GM12878 (cell line): ENCODE measurements at regions not wholly inside any gene's neighbourhood (a gene's known extent, or its start where the extent isn't known, plus 50 kb on each side); places are given as distances from the start of the nearest gene placed in this dataset.

Experiments used
- ATAC-seq: fragments of 200-7000 bp; cut with Tn5 transposase; 3 replicates; pipeline ENCODE4 v1.9.1; 2020; ENCODE audit warnings: mild to moderate bottlenecking, moderate library complexity
- BruUV-seq: library from RNA; stranded (reverse); fragments of 400-500 nt; replicated peaks from 2 replicates; lab custom pipeline; 2021; lab: Mats Ljungman, UMichigan
- CTCF ChIA-PET: fragments of 300-600 bp; sonication (Branson Sonifier 250); formaldehyde crosslinking; extraction: SDS; loops from one replicate; lab custom pipeline; 2021; ENCODE audit warnings: inconsistent platforms; lab: Yijun Ruan, JAX
- POLR2A ChIA-PET: fragments of 350-600 bp; formaldehyde crosslinking; extraction: SDS; loops from one replicate; lab custom pipeline; 2021; ENCODE audit warnings: inconsistent platforms; lab: Charles Lee
- RAD21 ChIA-PET: fragments of 300-600 bp; sonication (Branson Sonifier 250); formaldehyde crosslinking; loops from one replicate; lab custom pipeline; 2023; ENCODE audit warnings: antibody characterized with exemption; ENCODE audit not compliant: unreplicated experiment; lab: Charles Lee
- SMC1A ChIA-PET: fragments of 300-600 bp; sonication (Branson Sonifier 250); formaldehyde crosslinking; loops from one replicate; lab custom pipeline; 2023; ENCODE audit not compliant: unreplicated experiment, uncharacterized antibody; lab: Charles Lee
- DNase-seq: peaks from one replicate; pipeline ENCODE4 v3.0.0-alpha.2; 2011; ENCODE audit warnings: low read depth, low spot score
- FAIRE-seq: peaks from 3 replicates; lab custom pipeline; 2011; peaks lifted over from hg19 to GRCh38; lab: Jason Lieb, UNC
- H2AFZ ChIP-seq: 2 replicates; pipeline ENCODE4 v1.6.0; 2011; ENCODE audit warnings: low read depth, low read length, control low read depth; ENCODE audit not compliant: control insufficient read depth
- H3K27ac ChIP-seq: 2 replicates; pipeline ENCODE4 v1.5.1; 2011; ENCODE audit warnings: control low read depth; ENCODE audit not compliant: control insufficient read depth, insufficient read depth
- H3K27me3 ChIP-seq, 2 experiments: replicated peaks in 1 of 2; 2 replicates each; pipeline versions ENCODE4 v1.6.0 to v1.6.1; 2011; ENCODE audit warnings: low read length in 1 of 2; ENCODE audit not compliant: control insufficient read depth in 2 of 2, insufficient read depth in 2 of 2
- H3K36me3 ChIP-seq, 2 experiments: 2 replicates each; pipeline ENCODE4 v1.5.1; 2011; ENCODE audit warnings: low read length in 1 of 2; ENCODE audit not compliant: control insufficient read depth in 2 of 2, insufficient read depth in 2 of 2
- H3K4me1 ChIP-seq: 2 replicates; pipeline ENCODE4 v1.6.1; 2011; ENCODE audit warnings: mild to moderate bottlenecking, low read length, moderate library complexity, mixed read lengths; ENCODE audit not compliant: control insufficient read depth, insufficient read depth
- H3K4me2 ChIP-seq: 2 replicates; pipeline ENCODE4 v1.6.0; 2011; ENCODE audit warnings: control low read depth; ENCODE audit not compliant: control insufficient read depth, insufficient read depth
- H3K4me3 ChIP-seq: fragments of 200-600 bp; sonication (generic); 2 replicates; pipeline ENCODE4 v1.5.1; 2016
- H3K79me2 ChIP-seq: 2 replicates; pipeline ENCODE4 v1.6.0; 2011; ENCODE audit warnings: low read length; ENCODE audit not compliant: control insufficient read depth, insufficient read depth
- H3K9ac ChIP-seq: 2 replicates; pipeline ENCODE4 v1.8.0; 2011; ENCODE audit warnings: low read length, control low read depth, mixed read lengths; ENCODE audit not compliant: control insufficient read depth, insufficient read depth
- H3K9me3 ChIP-seq: replicated peaks from 3 replicates; pipeline ENCODE4 v1.5.1; 2011; ENCODE audit warnings: mild to moderate bottlenecking, low read length; ENCODE audit not compliant: control insufficient read depth, insufficient read depth
- H4K20me1 ChIP-seq: 2 replicates; pipeline ENCODE4 v1.6.0; 2011; ENCODE audit not compliant: control insufficient read depth, insufficient read depth
- GATAD2B ChIP-seq: fragments of 450-650 bp; conservative IDR thresholded peaks from 2 replicates; pipeline ENCODE4 v1.6.1; 2017; ENCODE audit warnings: low read depth, mild to moderate bottlenecking, moderate library complexity
- JUND ChIP-seq: IDR thresholded peaks from 2 replicates; pipeline ENCODE4 v1.6.1; 2012; ENCODE audit warnings: low read depth, mild to moderate bottlenecking, low read length, improper control_type of control experiment, moderate library complexity
- KAT2A ChIP-seq: conservative IDR thresholded peaks from 2 replicates; pipeline ENCODE4 v1.6.1; 2011; ENCODE audit warnings: low read depth, low read length; ENCODE audit not compliant: control insufficient read depth
- MEF2A ChIP-seq: IDR thresholded peaks from 2 replicates; pipeline ENCODE4 v1.6.1; 2011; ENCODE audit warnings: low read depth, mild to moderate bottlenecking, low read length, moderate library complexity; ENCODE audit not compliant: insufficient read depth
- NFIC ChIP-seq: IDR thresholded peaks from 2 replicates; pipeline ENCODE4 v1.6.1; 2012; ENCODE audit warnings: low read depth, mild to moderate bottlenecking, inconsistent platforms, low read length, moderate library complexity
- NFXL1 ChIP-seq: fragments of 450-650 bp; IDR thresholded peaks from 2 replicates; pipeline ENCODE4 v1.6.1; 2017; ENCODE audit warnings: antibody characterized with exemption, mild to moderate bottlenecking, borderline replicate concordance
- PAX8 ChIP-seq: fragments of 450-650 bp; IDR thresholded peaks from 2 replicates; pipeline ENCODE4 v1.6.1; 2017; ENCODE audit warnings: mild to moderate bottlenecking, moderate library complexity
- SIX5 ChIP-seq: IDR thresholded peaks from 2 replicates; pipeline ENCODE4 v1.6.1; 2011; ENCODE audit warnings: mild to moderate bottlenecking, low read depth, low read length, moderate library complexity; ENCODE audit not compliant: severe bottlenecking
- ZNF274 ChIP-seq: IDR thresholded peaks from one replicate; pipeline ENCODE4 v1.8.0; 2011; ENCODE audit not compliant: insufficient read length, insufficient read depth
- in situ Hi-C: fragments of 300-500 bp; cut with MboI; formaldehyde crosslinking; loops from 9 replicates; pipeline ENCODE4 v1.14.3; 2018; ENCODE audit warnings: mixed read lengths
- intact Hi-C: fragments of 100-400 bp; cut with micrococcal nuclease; formaldehyde crosslinking; loops from one replicate; pipeline ENCODE4 v1.14.2; 2022; ENCODE audit not compliant: unreplicated experiment
- TF ChIP-seq, protein P1 (sequence below): IDR thresholded peaks from 2 replicates; pipeline ENCODE4 v1.6.1; 2011; ENCODE audit warnings: borderline replicate concordance, low read depth, mild to moderate bottlenecking, moderate library complexity, mixed read lengths, low read length; ENCODE audit not compliant: insufficient read depth; ENCODE audit errors: extremely low read length
- TF ChIP-seq, protein P2 (sequence below), 3 experiments: IDR thresholded peaks in 2 of 3; conservative IDR thresholded peaks in 1 of 3; 2 replicates each; pipeline ENCODE4 v1.5.1; 2011; ENCODE audit warnings: low read depth in 3 of 3, low read length in 3 of 3, mild to moderate bottlenecking in 3 of 3, control low read depth in 2 of 3, moderate library complexity in 2 of 3, inconsistent platforms in 1 of 3, mixed read lengths in 1 of 3; ENCODE audit not compliant: control insufficient read depth in 2 of 3, insufficient read depth in 1 of 3; ENCODE audit errors: extremely low read depth in 1 of 3
- TF ChIP-seq, protein P3 (sequence below): fragments of 450-650 bp; conservative IDR thresholded peaks from 2 replicates; pipeline ENCODE4 v1.6.1; 2017; ENCODE audit warnings: mild to moderate bottlenecking, moderate library complexity

DNA sequence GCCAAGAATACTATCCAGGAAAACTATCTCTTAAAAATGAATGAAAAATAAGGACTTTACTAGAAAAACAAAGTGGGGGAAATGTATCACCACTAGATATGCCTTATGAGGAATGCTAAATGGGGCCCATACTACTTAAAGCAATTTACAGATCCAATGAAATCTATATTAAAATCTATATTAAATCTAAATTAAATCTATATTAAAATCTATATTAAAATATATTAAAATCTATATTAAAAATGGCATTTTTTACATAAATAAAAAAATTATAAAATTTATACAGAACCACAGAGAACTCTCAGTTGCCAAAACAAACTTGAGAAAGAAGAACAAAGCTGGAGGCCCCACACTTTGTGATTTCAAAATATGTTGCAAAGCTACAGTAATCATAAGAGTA lies 234.5 kb downstream of the RPL10L start:
- no peak overlapping the region for H3K27ac ChIP-seq
- no peaks in the 10 kb centered on the region for H3K4me1 ChIP-seq
- H3K27me3 ChIP-seq, result no peaks in the 10 kb centered on the region
- ChIA-PET RAD21 (no interaction called here), POLR2A (no interaction called here), CTCF (no interaction called here), SMC1A (interaction anchor here (0.6 to 1.4 kb wide), 3 partner anchors 17 to 954 kb away, joined by 3 to 5 read pairs (median 3); no protein-coding TSS in a partner anchor)
- ATAC-seq (no peak), DNase-seq (no peak), FAIRE-seq (no peak)
- TF ChIP-seq MEF2A (no peak), ZNF274 (no peak), SIX5 (no peak), PAX8 (no peak), NFIC (no peak), JUND (no peak), NFXL1 (no peak), GATAD2B (no peak), KAT2A (no peak)
- TF ChIP-seq, protein P1, sequence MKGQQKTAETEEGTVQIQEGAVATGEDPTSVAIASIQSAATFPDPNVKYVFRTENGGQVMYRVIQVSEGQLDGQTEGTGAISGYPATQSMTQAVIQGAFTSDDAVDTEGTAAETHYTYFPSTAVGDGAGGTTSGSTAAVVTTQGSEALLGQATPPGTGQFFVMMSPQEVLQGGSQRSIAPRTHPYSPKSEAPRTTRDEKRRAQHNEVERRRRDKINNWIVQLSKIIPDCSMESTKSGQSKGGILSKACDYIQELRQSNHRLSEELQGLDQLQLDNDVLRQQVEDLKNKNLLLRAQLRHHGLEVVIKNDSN, result no peak
- TF ChIP-seq, protein P2, sequence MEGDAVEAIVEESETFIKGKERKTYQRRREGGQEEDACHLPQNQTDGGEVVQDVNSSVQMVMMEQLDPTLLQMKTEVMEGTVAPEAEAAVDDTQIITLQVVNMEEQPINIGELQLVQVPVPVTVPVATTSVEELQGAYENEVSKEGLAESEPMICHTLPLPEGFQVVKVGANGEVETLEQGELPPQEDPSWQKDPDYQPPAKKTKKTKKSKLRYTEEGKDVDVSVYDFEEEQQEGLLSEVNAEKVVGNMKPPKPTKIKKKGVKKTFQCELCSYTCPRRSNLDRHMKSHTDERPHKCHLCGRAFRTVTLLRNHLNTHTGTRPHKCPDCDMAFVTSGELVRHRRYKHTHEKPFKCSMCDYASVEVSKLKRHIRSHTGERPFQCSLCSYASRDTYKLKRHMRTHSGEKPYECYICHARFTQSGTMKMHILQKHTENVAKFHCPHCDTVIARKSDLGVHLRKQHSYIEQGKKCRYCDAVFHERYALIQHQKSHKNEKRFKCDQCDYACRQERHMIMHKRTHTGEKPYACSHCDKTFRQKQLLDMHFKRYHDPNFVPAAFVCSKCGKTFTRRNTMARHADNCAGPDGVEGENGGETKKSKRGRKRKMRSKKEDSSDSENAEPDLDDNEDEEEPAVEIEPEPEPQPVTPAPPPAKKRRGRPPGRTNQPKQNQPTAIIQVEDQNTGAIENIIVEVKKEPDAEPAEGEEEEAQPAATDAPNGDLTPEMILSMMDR (IDR thresholded peaks at IDR 0.05 in 2 of 3, conservative IDR thresholded peaks at IDR 0.05 in 1 of 3; ENCODE audit: control insufficient read depth in 2 of 3, extremely low read depth in 1 of 3, insufficient read depth in 1 of 3, low read depth in 3 of 3, low read length in 3 of 3), result no peak
- TF ChIP-seq, protein P3, sequence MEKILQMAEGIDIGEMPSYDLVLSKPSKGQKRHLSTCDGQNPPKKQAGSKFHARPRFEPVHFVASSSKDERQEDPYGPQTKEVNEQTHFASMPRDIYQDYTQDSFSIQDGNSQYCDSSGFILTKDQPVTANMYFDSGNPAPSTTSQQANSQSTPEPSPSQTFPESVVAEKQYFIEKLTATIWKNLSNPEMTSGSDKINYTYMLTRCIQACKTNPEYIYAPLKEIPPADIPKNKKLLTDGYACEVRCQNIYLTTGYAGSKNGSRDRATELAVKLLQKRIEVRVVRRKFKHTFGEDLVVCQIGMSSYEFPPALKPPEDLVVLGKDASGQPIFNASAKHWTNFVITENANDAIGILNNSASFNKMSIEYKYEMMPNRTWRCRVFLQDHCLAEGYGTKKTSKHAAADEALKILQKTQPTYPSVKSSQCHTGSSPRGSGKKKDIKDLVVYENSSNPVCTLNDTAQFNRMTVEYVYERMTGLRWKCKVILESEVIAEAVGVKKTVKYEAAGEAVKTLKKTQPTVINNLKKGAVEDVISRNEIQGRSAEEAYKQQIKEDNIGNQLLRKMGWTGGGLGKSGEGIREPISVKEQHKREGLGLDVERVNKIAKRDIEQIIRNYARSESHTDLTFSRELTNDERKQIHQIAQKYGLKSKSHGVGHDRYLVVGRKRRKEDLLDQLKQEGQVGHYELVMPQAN, result no peak
- no peaks in the 10 kb centered on the region for H3K9me3 ChIP-seq
- no peaks in the 10 kb centered on the region for H4K20me1 ChIP-seq
- BruUV-seq, result no TSS peak
- no peak overlapping the region for H2AFZ ChIP-seq
- in situ Hi-C loops (no loop called here), intact Hi-C loops (no loop called here)
- no peaks in the 10 kb centered on the region for H3K36me3 ChIP-seq
- H3K4me2 ChIP-seq, result no peak overlapping the region
- no peak overlapping the region for H3K4me3 ChIP-seq
- H3K9ac ChIP-seq, result no peak overlapping the region
- no peaks in the 10 kb centered on the region for H3K79me2 ChIP-seq
